Colonic mucosa (tissue), 4 donors: ENCODE measurements at regions not wholly inside any gene's neighbourhood (a gene's known extent, or its start where the extent isn't known, plus 50 kb on each side); places are given as distances from the start of the nearest gene placed in this dataset.

ENCODE experiments used
- DNase-seq: peaks from one replicate; pipeline ENCODE4 v3.0.0-alpha.2; 2020
- H3K27ac ChIP-seq: fragments of 200-600 bp; one replicate; pipeline ENCODE4 v1.8.0; 2021
- H3K27me3 ChIP-seq: fragments of 200-600 bp; one replicate; pipeline ENCODE4 v1.8.0; 2021
- H3K36me3 ChIP-seq: fragments of 200-600 bp; one replicate; pipeline ENCODE4 v1.8.0; 2021
- H3K4me1 ChIP-seq: fragments of 200-600 bp; one replicate; pipeline ENCODE4 v1.8.0; 2021; ENCODE audit warnings: mild to moderate bottlenecking
- H3K4me3 ChIP-seq: fragments of 200-600 bp; one replicate; pipeline ENCODE4 v1.8.0; 2021
- H3K9ac ChIP-seq, 2 donors: one replicate each; pipeline ENCODE4 v1.7.0; 2013; ENCODE audit warnings: control low read depth in 2 of 2, low read depth in 2 of 2, low read length in 2 of 2
- H3K9me3 ChIP-seq: fragments of 200-600 bp; one replicate; pipeline ENCODE4 v1.8.0; 2021
- CTCF ChIP-seq: fragments of 200-600 bp; IDR thresholded peaks from one replicate; pipeline ENCODE4 v1.8.0; 2022; ENCODE audit warnings: antibody characterized with exemption, mild to moderate bottlenecking
- intact Hi-C: fragments of 100-400 bp; cut with DNase I; formaldehyde crosslinking; loops from one replicate; pipeline ENCODE4 v1.14.1; 2022
- donor health status: healthy.
- donor health status: DM: no; HTN: no; CAD: no.
- donor health status: DM: no; HTN: no; CAD: no.

- no peak for TF ChIP-seq CTCF
- no peak overlapping the region for H3K4me3 ChIP-seq
- intact Hi-C loops = no loop called here
- H3K36me3 ChIP-seq = no peaks in the 10 kb centered on the region
- no peaks in the 10 kb centered on the region for H3K4me1 ChIP-seq
- H3K27ac ChIP-seq = no peak overlapping the region
- H3K9me3 ChIP-seq = no peaks in the 10 kb centered on the region
- H3K27me3 ChIP-seq = no peaks in the 10 kb centered on the region
- no peak overlapping the region for H3K9ac ChIP-seq
- DNase-seq = no peak
Observed at GRCh38 chr13:101003566-101003965, 329.0 kb upstream of the TMTC4 start.

- no peak overlapping the region for H3K4me3 ChIP-seq
- no peak overlapping the region for H3K27ac ChIP-seq
- H3K4me1 ChIP-seq = no peaks in the 10 kb centered on the region
- no peaks in the 10 kb centered on the region for H3K27me3 ChIP-seq
- no peak for DNase-seq
- no peak for TF ChIP-seq CTCF
- H3K9me3 ChIP-seq = no peaks in the 10 kb centered on the region
- intact Hi-C loops = no loop called here
- H3K36me3 ChIP-seq = no peaks in the 10 kb centered on the region
- no peak overlapping the region for H3K9ac ChIP-seq
Observed at GRCh38 chr13:100989392-100989791, 314.8 kb upstream of the TMTC4 start.

GRCh38 chr13:100988921-100989320 lies 314.3 kb upstream of the TMTC4 start:
- Histone ChIP-seq H3K9ac (no peak overlapping the region), H3K9me3 (no peaks in the 10 kb centered on the region), H3K27me3 (no peaks in the 10 kb centered on the region), H3K4me1 (no peaks in the 10 kb centered on the region), H3K36me3 (no peaks in the 10 kb centered on the region), H3K27ac (no peak overlapping the region), H3K4me3 (no peak overlapping the region)
- no peak for TF ChIP-seq CTCF
- DNase-seq = no peak
- intact Hi-C loops = no loop called here

GRCh38 chr13:100987948-100988347 lies 313.4 kb upstream of the TMTC4 start:
- no peak for DNase-seq
- Histone ChIP-seq H3K4me1 (no peaks in the 10 kb centered on the region), H3K27me3 (no peaks in the 10 kb centered on the region), H3K9ac (no peak overlapping the region), H3K4me3 (no peak overlapping the region), H3K9me3 (no peaks in the 10 kb centered on the region), H3K36me3 (no peaks in the 10 kb centered on the region), H3K27ac (no peak overlapping the region)
- intact Hi-C loops = no loop called here
- TF ChIP-seq CTCF = no peak

GRCh38 chr13:100986571-100986970 lies 312.0 kb upstream of the TMTC4 start:
- Histone ChIP-seq H3K9ac (no peak overlapping the region), H3K27me3 (no peaks in the 10 kb centered on the region), H3K36me3 (no peaks in the 10 kb centered on the region), H3K4me3 (no peak overlapping the region), H3K4me1 (no peaks in the 10 kb centered on the region), H3K27ac (no peak overlapping the region), H3K9me3 (no peaks in the 10 kb centered on the region)
- TF ChIP-seq CTCF = no peak
- no peak for DNase-seq
- intact Hi-C loops = no loop called here
